HG03460 (cell line): ENCODE measurements at regions not wholly inside any gene's neighbourhood (a gene's known extent, or its start where the extent isn't known, plus 50 kb on each side); places are given as distances from the start of the nearest gene placed in this dataset.
A peak's percentile ranks its signal among the peaks of the same experiment; 100 is the strongest.

Experiments used
- ATAC-seq: cut with Tn5 transposase; IDR thresholded peaks from one replicate; pipeline ENCODE4 v1.9.1; 2021; ENCODE audit not compliant: unreplicated experiment

DNA sequence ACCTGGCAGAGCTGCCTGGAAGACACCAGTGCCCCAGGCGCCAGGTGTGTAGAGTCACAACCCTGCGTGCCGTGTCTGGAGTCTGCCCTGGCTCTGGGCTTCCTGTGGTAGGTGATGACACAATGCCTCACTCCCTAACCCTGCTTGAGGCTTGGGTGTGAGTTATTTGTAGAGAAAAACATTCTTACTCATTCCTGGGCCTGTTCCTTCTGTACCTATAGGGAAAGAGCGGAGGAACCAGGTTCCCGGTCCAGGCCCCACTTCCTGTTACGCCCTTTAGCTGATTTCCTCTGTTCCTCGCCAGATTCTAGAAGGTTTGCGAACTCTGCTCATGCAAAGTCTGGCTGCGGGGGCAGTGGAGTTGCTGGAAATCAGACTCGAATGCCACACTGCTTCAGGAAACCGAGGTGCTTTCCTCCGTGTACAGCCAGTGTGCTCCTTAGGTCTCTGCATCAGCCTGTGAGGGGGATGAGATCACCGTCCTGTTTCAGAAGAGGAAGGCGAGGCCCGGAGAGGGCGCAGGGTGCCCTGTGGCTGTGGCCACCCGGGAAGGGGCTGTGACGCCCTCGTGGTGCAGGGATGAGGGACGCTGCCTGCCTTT is 67.1 kb upstream of the DUSP22 start:
- ATAC-seq, result peak; percentile 24

GRCh38 chr6:225907-226306 is 66.4 kb upstream of the DUSP22 start:
- ATAC-seq, result no peak

GRCh38 chr6:226516-227073 is 65.7 kb upstream of the DUSP22 start:
- ATAC-seq, result peak; percentile 28

GRCh38 chr6:227074-227782 is 65.1 kb upstream of the DUSP22 start:
- ATAC-seq, result peak; percentile 36

DNA sequence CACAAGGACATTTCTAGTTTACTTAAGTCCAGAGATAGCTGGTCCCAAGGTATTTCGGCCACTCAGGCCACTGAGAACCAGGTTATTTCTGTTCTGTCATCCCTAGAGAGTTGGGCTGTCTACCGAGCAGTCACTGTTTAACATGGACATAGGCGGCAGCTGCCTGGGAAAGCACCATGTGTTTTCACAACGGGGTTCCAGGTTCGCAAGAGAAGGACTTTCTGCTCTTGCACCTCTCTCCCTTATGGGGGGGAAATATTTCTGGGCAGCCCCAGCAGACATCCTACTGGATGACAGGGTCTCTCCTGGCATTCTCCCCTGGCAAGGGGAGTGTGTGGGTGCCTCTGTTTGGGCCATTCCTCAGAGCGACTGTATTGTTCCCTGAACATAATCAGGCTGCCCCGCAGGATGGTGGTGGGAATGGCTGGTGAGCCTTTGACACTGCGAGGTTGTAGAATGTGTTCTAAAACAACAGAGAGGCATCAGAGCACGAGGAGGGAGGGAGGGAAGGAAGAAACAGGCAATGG is 64.4 kb upstream of the DUSP22 start:
- peak; percentile 22 for ATAC-seq

GRCh38 chr6:228881-229651 is 63.2 kb upstream of the DUSP22 start:
- ATAC-seq, result peak; percentile 24

DNA sequence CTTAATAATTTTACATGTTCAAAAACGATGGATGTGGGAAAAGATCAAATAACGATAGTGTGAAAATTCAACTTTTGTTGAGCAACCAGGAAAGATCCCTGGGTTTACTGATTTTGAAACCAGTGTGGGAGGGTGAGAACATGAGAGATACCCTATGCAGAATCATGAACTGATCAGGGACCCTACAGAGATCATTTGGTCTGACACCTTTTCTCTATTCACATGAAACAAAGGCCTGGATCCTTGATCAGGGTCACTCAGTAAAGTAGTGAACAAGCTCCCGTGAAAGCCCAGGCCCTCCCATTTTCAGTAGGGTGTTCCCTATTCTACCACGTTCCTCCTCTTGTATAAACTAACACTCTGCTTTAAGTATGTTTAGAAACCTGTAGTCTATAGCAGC is 60.5 kb upstream of the DUSP22 start:
- ATAC-seq, result no peak

GRCh38 chr6:232982-233640 is 59.2 kb upstream of the DUSP22 start:
- no peak for ATAC-seq

- no peak for ATAC-seq
Observed at GRCh38 chr6:234706-235372, 57.4 kb upstream of the DUSP22 start.

GRCh38 chr6:235763-236360 is 56.4 kb upstream of the DUSP22 start:
- peak; percentile 55 for ATAC-seq

GRCh38 chr6:236519-236918 is 55.8 kb upstream of the DUSP22 start:
- ATAC-seq, result no peak

GRCh38 chr6:240151-240550 is 52.1 kb upstream of the DUSP22 start:
- ATAC-seq, result no peak

GRCh38 chr6:241336-241865 is 50.9 kb upstream of the DUSP22 start:
- ATAC-seq, result no peak
